ENCODE measurements at regions not wholly inside any gene's neighbourhood (a gene's known extent, or its start where the extent isn't known, plus 50 kb on each side); places are given as distances from the start of the nearest gene placed in this dataset.
"Not testable (repeated sequence)": the region's sequence is repeated elsewhere in the genome, so short reads cannot be mapped to it uniquely, and the experiment has no call there.

GRCh38 chr1:188769181-188769580 lies 1708.5 kb downstream of the BRINP3 start:
- intact Hi-C loops (cut with micrococcal nuclease), result no loop called here
- ATAC-seq (ENCODE audit: low read depth) (no peak), DNase-seq (no peak)
- Mint-ChIP-seq H3K27me3 (no peaks in the 10 kb centered on the region), H3K27ac (no peak overlapping the region), H3K4me1 (no peaks in the 10 kb centered on the region), H3K36me3 (ENCODE audit: low read depth) (no peaks in the 10 kb centered on the region), H3K4me3 (no peak overlapping the region), H3K9me3 (peaks cover 9% of the 10 kb centered on the region)
- TF ChIP-seq CTCF (IDR thresholded peaks at IDR 0.05), result no peak
- POLR2A ChIA-PET, result no interaction called here
- CTCF ChIA-PET, result no interaction called here

- intact Hi-C loops (cut with micrococcal nuclease), result no loop called here
- peaks cover 9% of the 10 kb centered on the region for H3K9me3 Mint-ChIP-seq
- no peaks in the 10 kb centered on the region for H3K27me3 Mint-ChIP-seq
- TF ChIP-seq CTCF (IDR thresholded peaks at IDR 0.05), result no peak
- no peaks in the 10 kb centered on the region for H3K36me3 Mint-ChIP-seq (ENCODE audit: low read depth)
- no peaks in the 10 kb centered on the region for H3K4me1 Mint-ChIP-seq
- no peak overlapping the region for H3K4me3 Mint-ChIP-seq
- CTCF ChIA-PET, result no interaction called here
- H3K27ac Mint-ChIP-seq, result no peak overlapping the region
- ATAC-seq (ENCODE audit: low read depth) (no peak), DNase-seq (no peak)
- POLR2A ChIA-PET, result no interaction called here
These were observed 1707.7 kb downstream of the BRINP3 start for GRCh38 chr1:188769936-188770335.

- Mint-ChIP-seq H3K27ac (no peak overlapping the region), H3K27me3 (no peaks in the 10 kb centered on the region), H3K4me1 (no peaks in the 10 kb centered on the region), H3K36me3 (ENCODE audit: low read depth) (no peaks in the 10 kb centered on the region), H3K4me3 (no peak overlapping the region), H3K9me3 (peaks cover 9% of the 10 kb centered on the region)
- TF ChIP-seq CTCF (IDR thresholded peaks at IDR 0.05), result no peak
- no peak for ATAC-seq (ENCODE audit: low read depth)
- POLR2A ChIA-PET, result no interaction called here
- intact Hi-C loops (cut with micrococcal nuclease), result no loop called here
- CTCF ChIA-PET, result no interaction called here
- no peak for DNase-seq
These were observed 1699.1 kb downstream of the BRINP3 start for GRCh38 chr1:188778578-188778977.

- peaks cover 2% of the 10 kb centered on the region for H3K9me3 Mint-ChIP-seq
- no peak for TF ChIP-seq CTCF (IDR thresholded peaks at IDR 0.05)
- no peaks in the 10 kb centered on the region for H3K27me3 Mint-ChIP-seq
- intact Hi-C loops (cut with micrococcal nuclease), result no loop called here
- H3K4me1 Mint-ChIP-seq, result no peaks in the 10 kb centered on the region
- ChIA-PET POLR2A (no interaction called here), CTCF (no interaction called here)
- no peak overlapping the region for H3K27ac Mint-ChIP-seq
- no peak overlapping the region for H3K4me3 Mint-ChIP-seq
- DNase-seq (no peak), ATAC-seq (ENCODE audit: low read depth) (no peak)
- H3K36me3 Mint-ChIP-seq (ENCODE audit: low read depth), result no peaks in the 10 kb centered on the region
These were observed 1695.3 kb downstream of the BRINP3 start for GRCh38 chr1:188782220-188782841.

- ChIA-PET CTCF (no interaction called here), POLR2A (no interaction called here)
- Mint-ChIP-seq H3K9me3 (peaks cover 14% of the 10 kb centered on the region), H3K27me3 (no peaks in the 10 kb centered on the region), H3K27ac (no peak overlapping the region), H3K36me3 (ENCODE audit: low read depth) (no peaks in the 10 kb centered on the region), H3K4me3 (no peak overlapping the region), H3K4me1 (no peaks in the 10 kb centered on the region)
- intact Hi-C loops (cut with micrococcal nuclease), result no loop called here
- DNase-seq (no peak), ATAC-seq (ENCODE audit: low read depth) (no peak)
- TF ChIP-seq CTCF (IDR thresholded peaks at IDR 0.05), result no peak
These were observed 1682.7 kb downstream of the BRINP3 start for GRCh38 chr1:188794969-188795368.

- peaks cover 14% of the 10 kb centered on the region for H3K9me3 Mint-ChIP-seq
- POLR2A ChIA-PET; H3K27ac Mint-ChIP-seq; DNase-seq; ATAC-seq (ENCODE audit: low read depth); H3K27me3 Mint-ChIP-seq; H3K4me3 Mint-ChIP-seq; intact Hi-C loops (cut with micrococcal nuclease); CTCF ChIA-PET; H3K4me1 Mint-ChIP-seq; H3K36me3 Mint-ChIP-seq (ENCODE audit: low read depth): not testable (repeated sequence)
These were observed 1665.5 kb downstream of the BRINP3 start for GRCh38 chr1:188812153-188812552.

GRCh38 chr1:188812836-188813573 lies 1664.7 kb downstream of the BRINP3 start:
- intact Hi-C loops (cut with micrococcal nuclease); H3K27ac Mint-ChIP-seq; H3K27me3 Mint-ChIP-seq; H3K4me1 Mint-ChIP-seq; CTCF ChIA-PET; ATAC-seq (ENCODE audit: low read depth); H3K36me3 Mint-ChIP-seq (ENCODE audit: low read depth); POLR2A ChIA-PET; DNase-seq; H3K4me3 Mint-ChIP-seq: not testable (repeated sequence)
- H3K9me3 Mint-ChIP-seq, result peaks cover 13% of the 10 kb centered on the region

Measured in activated B cell treated with CpG ODN at 0.5 μM for 24 hours (primary cell).